Psoas muscle (tissue), 7 donors: ENCODE measurements at regions not wholly inside any gene's neighbourhood (a gene's known extent, or its start where the extent isn't known, plus 50 kb on each side); places are given as distances from the start of the nearest gene placed in this dataset.

ENCODE experiments used
- ATAC-seq, 4 donors: fragments of 200-7000 bp; cut with Tn5 transposase; one replicate each; pipeline ENCODE4 v1.9.1; 2020; ENCODE audit warnings: moderate library complexity in 3 of 4, mild to moderate bottlenecking in 2 of 4
- DNase-seq, 2 donors: peaks; one replicate each; pipeline ENCODE4 v3.0.0-alpha.2; 2020
- H3K27ac ChIP-seq: fragments of 200-600 bp; one replicate; pipeline ENCODE4 v1.8.0; 2022
- H3K27me3 ChIP-seq, 3 donors: fragments of 200-600 bp in 1 of 3; one replicate each; pipeline versions ENCODE4 v1.6.1 to v1.8.0; 2013 to 2022; ENCODE audit warnings: low read length in 2 of 3, mild to moderate bottlenecking in 2 of 3, moderate library complexity in 1 of 3; ENCODE audit not compliant: insufficient read depth in 3 of 3
- H3K36me3 ChIP-seq, 2 donors: fragments of 200-600 bp in 1 of 2; one replicate each; pipeline versions ENCODE4 v1.6.1 to v1.8.0; 2013 to 2022; ENCODE audit warnings: low read depth in 1 of 2, mild to moderate bottlenecking in 1 of 2, moderate library complexity in 1 of 2; ENCODE audit not compliant: insufficient read depth in 1 of 2
- H3K4me1 ChIP-seq: fragments of 200-600 bp; one replicate; pipeline ENCODE4 v1.8.0; 2022
- H3K4me3 ChIP-seq: fragments of 200-600 bp; one replicate; pipeline ENCODE4 v1.8.0; 2022; ENCODE audit warnings: mild to moderate bottlenecking
- H3K9me3 ChIP-seq: fragments of 200-600 bp; one replicate; pipeline ENCODE4 v1.8.0; 2022
- WGBS, 3 donors: extraction: QIAGEN DNeasy Blood & Tissue Kit; methylation state at CpG; one replicate each; pipeline versions ENCODE4 v1.1.6 to v1.1.7; 2013; 5-methylcytosine and 5-hydroxymethylcytosine counted together
- intact Hi-C, 2 donors: fragments of 100-400 bp; cut with DNase I; formaldehyde crosslinking; loops; one replicate each; pipeline versions ENCODE4 v1.11.0 to v1.14.2; 2022
- TF ChIP-seq, protein P1 (sequence below): fragments of 200-600 bp; IDR thresholded peaks from one replicate; pipeline ENCODE4 v1.8.0; 2022; ENCODE audit warnings: antibody characterized with exemption
- donor health status: healthy with polysubstance abuse.
- donor health status: DM: no; HTN: no; CAD: no; lungs with moderate emphysema.
- donor health status: Bipolar disorder and iron deficiency.
- donor health status: healthy.
- donor health status: DM: yes; HTN: yes; CAD: no.
- donor health status: DM: no; HTN: no; CAD: no.
- donor health status: DM: yes; HTN: yes; CAD: no.

DNA sequence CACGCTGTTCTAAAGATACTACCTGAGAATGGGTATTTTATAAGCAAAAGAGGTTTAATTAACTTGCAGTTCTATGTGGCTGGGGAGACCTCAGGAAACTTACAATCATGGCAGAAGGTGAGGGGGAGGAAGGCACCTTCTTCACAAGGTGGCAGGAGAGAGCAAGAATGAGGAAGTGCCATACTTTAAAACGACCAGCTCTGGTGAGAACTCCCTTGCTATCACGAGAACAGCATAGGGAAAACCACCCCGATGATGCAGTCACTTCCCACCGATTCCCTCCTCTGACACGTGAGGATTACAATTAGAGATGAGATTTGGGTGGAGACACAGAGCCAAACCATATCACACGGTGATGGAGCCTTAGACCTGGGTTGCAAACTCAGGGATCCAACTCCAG lies 317.5 kb upstream of the EEF2KMT start:
- 34 to 35% (median 35%) methylated on average over 7 of the region's 7 CpGs for WGBS, 3 donors
- ATAC-seq (no peak), DNase-seq (no peak)
- TF ChIP-seq, protein P1, sequence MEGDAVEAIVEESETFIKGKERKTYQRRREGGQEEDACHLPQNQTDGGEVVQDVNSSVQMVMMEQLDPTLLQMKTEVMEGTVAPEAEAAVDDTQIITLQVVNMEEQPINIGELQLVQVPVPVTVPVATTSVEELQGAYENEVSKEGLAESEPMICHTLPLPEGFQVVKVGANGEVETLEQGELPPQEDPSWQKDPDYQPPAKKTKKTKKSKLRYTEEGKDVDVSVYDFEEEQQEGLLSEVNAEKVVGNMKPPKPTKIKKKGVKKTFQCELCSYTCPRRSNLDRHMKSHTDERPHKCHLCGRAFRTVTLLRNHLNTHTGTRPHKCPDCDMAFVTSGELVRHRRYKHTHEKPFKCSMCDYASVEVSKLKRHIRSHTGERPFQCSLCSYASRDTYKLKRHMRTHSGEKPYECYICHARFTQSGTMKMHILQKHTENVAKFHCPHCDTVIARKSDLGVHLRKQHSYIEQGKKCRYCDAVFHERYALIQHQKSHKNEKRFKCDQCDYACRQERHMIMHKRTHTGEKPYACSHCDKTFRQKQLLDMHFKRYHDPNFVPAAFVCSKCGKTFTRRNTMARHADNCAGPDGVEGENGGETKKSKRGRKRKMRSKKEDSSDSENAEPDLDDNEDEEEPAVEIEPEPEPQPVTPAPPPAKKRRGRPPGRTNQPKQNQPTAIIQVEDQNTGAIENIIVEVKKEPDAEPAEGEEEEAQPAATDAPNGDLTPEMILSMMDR: no peak
- Histone ChIP-seq H3K36me3 (no peaks in the 10 kb centered on the region), H3K9me3 (no peaks in the 10 kb centered on the region), H3K4me3 (no peak overlapping the region), H3K27ac (no peak overlapping the region), H3K4me1 (no peaks in the 10 kb centered on the region), H3K27me3 (peaks cover 0 to 2% (median 0%) of the 10 kb centered on the region in 3 donors)
- intact Hi-C loops: no loop called here

GRCh38 chr16:5412731-5413130 lies 315.1 kb upstream of the EEF2KMT start:
- TF ChIP-seq, protein P1: no peak
- no peaks in the 10 kb centered on the region for H3K9me3 ChIP-seq
- WGBS, 3 donors: 7 to 15% (median 10%) methylated on average over 10 of the region's 10 CpGs
- ATAC-seq: no peak
- H3K4me1 ChIP-seq: no peaks in the 10 kb centered on the region
- H3K27me3 ChIP-seq: peaks cover 0 to 2% (median 0%) of the 10 kb centered on the region in 3 donors
- H3K27ac ChIP-seq: no peak overlapping the region
- no peak for DNase-seq
- no peak overlapping the region for H3K4me3 ChIP-seq
- intact Hi-C loops: no loop called here
- H3K36me3 ChIP-seq: no peaks in the 10 kb centered on the region

GRCh38 chr16:5398203-5398602 lies 300.6 kb upstream of the EEF2KMT start:
- H3K4me1 ChIP-seq: no peaks in the 10 kb centered on the region
- intact Hi-C loops: no loop called here
- H3K36me3 ChIP-seq: no peaks in the 10 kb centered on the region
- no peak overlapping the region for H3K27ac ChIP-seq
- ATAC-seq (no peak), DNase-seq (no peak)
- TF ChIP-seq, protein P1: no peak
- WGBS, 3 donors: 68 to 82% (median 69%) methylated on average over 6 of the region's 6 CpGs
- H3K27me3 ChIP-seq: peaks cover 0 to 2% (median 0%) of the 10 kb centered on the region in 3 donors
- no peaks in the 10 kb centered on the region for H3K9me3 ChIP-seq
- H3K4me3 ChIP-seq: no peak overlapping the region

DNA sequence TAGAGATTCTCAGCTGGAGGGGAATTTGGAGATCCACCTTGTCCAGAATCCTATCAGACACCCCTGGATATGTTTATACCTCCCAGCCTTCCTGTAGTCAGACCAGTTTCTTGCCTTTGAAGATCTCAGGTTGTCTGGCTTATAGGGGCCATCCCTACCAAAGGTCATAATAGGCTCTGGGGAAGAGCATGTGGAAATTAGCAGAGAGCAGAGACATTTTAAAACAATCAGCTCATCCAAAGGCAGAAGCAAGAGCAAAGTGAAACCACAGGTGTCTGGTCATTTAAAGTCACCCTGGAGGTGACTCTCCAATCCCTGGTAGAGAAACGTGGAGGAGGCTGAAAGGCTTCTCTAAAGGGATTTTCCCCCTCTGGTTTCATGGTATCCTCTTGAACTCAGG lies 299.3 kb upstream of the EEF2KMT start:
- TF ChIP-seq, protein P1: no peak
- Histone ChIP-seq H3K36me3 (no peaks in the 10 kb centered on the region), H3K9me3 (no peaks in the 10 kb centered on the region), H3K27ac (no peak overlapping the region), H3K4me1 (no peaks in the 10 kb centered on the region), H3K27me3 (no peaks in the 10 kb centered on the region), H3K4me3 (no peak overlapping the region)
- intact Hi-C loops: no loop called here
- DNase-seq (no peak), ATAC-seq (no peak)
- WGBS, 3 donors: 29 to 50% (median 48%) methylated on average over 1 of the region's 1 CpG

- ATAC-seq: no peak
- Histone ChIP-seq H3K27ac (no peak overlapping the region), H3K27me3 (no peaks in the 10 kb centered on the region), H3K4me1 (no peaks in the 10 kb centered on the region), H3K9me3 (no peaks in the 10 kb centered on the region), H3K4me3 (no peak overlapping the region), H3K36me3 (no peaks in the 10 kb centered on the region)
- TF ChIP-seq, protein P1: no peak
- no peak for DNase-seq
- intact Hi-C loops: no loop called here
- 19 to 28% (median 25%) methylated on average over 5 of the region's 5 CpGs for WGBS, 3 donors
Observed at GRCh38 chr16:5393070-5393469, 295.5 kb upstream of the EEF2KMT start.
